ENCODE measurements at regions not wholly inside any gene's neighbourhood (a gene's known extent, or its start where the extent isn't known, plus 50 kb on each side); places are given as distances from the start of the nearest gene placed in this dataset.

GRCh38 chr13:80547885-80548825 lies 207.2 kb upstream of the SPRY2 start:
- no peak overlapping the region for H3K27ac ChIP-seq (ENCODE audit: extremely low read depth, low read depth, low read length)
- H3K9me3 ChIP-seq (ENCODE audit: control insufficient read depth, insufficient read depth, low read depth, low read length), result no peaks in the 10 kb centered on the region
- no peaks in the 10 kb centered on the region for H3K36me3 ChIP-seq (ENCODE audit: control insufficient read depth in 2 of 2, insufficient read depth in 1 of 2, low read length in 2 of 2)
- no peaks in the 10 kb centered on the region for H3K4me1 ChIP-seq (ENCODE audit: control insufficient read depth, insufficient read depth, low read length)
- ChIA-PET POLR2A (no interaction called here), CTCF (interaction anchor here (0.7 kb wide), 1 partner anchor 837 kb away, joined by 3 read pairs; no protein-coding TSS in a partner anchor)
- no peak for TF ChIP-seq ZNF140 (tag by site-specific recombination; IDR thresholded peaks at IDR 0.05)
- no peak for TF ChIP-seq ZBTB21 (tag by site-specific recombination; IDR thresholded peaks at IDR 0.05)
- TF ChIP-seq ZNF473 (tag by site-specific recombination; IDR thresholded peaks at IDR 0.05), result no peak
- no peak for TF ChIP-seq BCL11B (tag by site-specific recombination; IDR thresholded peaks at IDR 0.05; ENCODE audit: low read depth)
- no peak for TF ChIP-seq ZNF558 (tag by site-specific recombination; IDR thresholded peaks at IDR 0.05)
- no peak for TF ChIP-seq ZNF544 (tag by site-specific recombination; IDR thresholded peaks at IDR 0.05)
- TF ChIP-seq ZNF549 (tag by site-specific recombination; IDR thresholded peaks at IDR 0.05), result no peak
- no peak for TF ChIP-seq ZNF610 (tag by site-specific recombination; IDR thresholded peaks at IDR 0.05; ENCODE audit: borderline replicate concordance)
- TF ChIP-seq ZNF169 (tag by site-specific recombination; IDR thresholded peaks at IDR 0.05), result no peak
- no peak for TF ChIP-seq ZNF18 (tag by site-specific recombination; IDR thresholded peaks at IDR 0.05)
- TF ChIP-seq ZNF600 (tag by site-specific recombination; IDR thresholded peaks at IDR 0.05), result no peak
- no peak for TF ChIP-seq FEZF1 (tag by site-specific recombination; IDR thresholded peaks at IDR 0.05)
- TF ChIP-seq ZNF785 (tag by site-specific recombination; IDR thresholded peaks at IDR 0.05), result no peak
- TF ChIP-seq ZNF548 (tag by site-specific recombination; IDR thresholded peaks at IDR 0.05), result no peak
- no peak for TF ChIP-seq ZNF311 (tag by site-specific recombination; IDR thresholded peaks at IDR 0.05; ENCODE audit: borderline replicate concordance)
- no peak for TF ChIP-seq HOXA7 (CRISPR knock-in tag; IDR thresholded peaks at IDR 0.05; ENCODE audit: borderline replicate concordance)
- H3K4me3 ChIP-seq (ENCODE audit: low read depth, low read length), result no peak overlapping the region

- H3K9me3 ChIP-seq (ENCODE audit: control insufficient read depth, insufficient read depth, low read depth, low read length), result no peaks in the 10 kb centered on the region
- ChIA-PET CTCF (interaction anchor here (0.7 kb wide), 1 partner anchor 836 kb away, joined by 3 read pairs; no protein-coding TSS in a partner anchor), POLR2A (no interaction called here)
- no peak overlapping the region for H3K27ac ChIP-seq (ENCODE audit: extremely low read depth, low read depth, low read length)
- no peaks in the 10 kb centered on the region for H3K36me3 ChIP-seq (ENCODE audit: control insufficient read depth in 2 of 2, insufficient read depth in 1 of 2, low read length in 2 of 2)
- TF ChIP-seq ZBTB6 (tag by site-specific recombination; IDR thresholded peaks at IDR 0.05), result no peak
- no peak for TF ChIP-seq TCF7L2 (IDR thresholded peaks at IDR 0.05; ENCODE audit: borderline replicate concordance, low read depth, low read length)
- no peak for TF ChIP-seq ZNF768 (tag by site-specific recombination; IDR thresholded peaks at IDR 0.05)
- no peak for TF ChIP-seq ZBTB8A (tag by site-specific recombination; IDR thresholded peaks at IDR 0.05)
- no peak for TF ChIP-seq SP3 (tag by site-specific recombination; IDR thresholded peaks at IDR 0.05)
- TF ChIP-seq ZNF521 (tag by site-specific recombination; IDR thresholded peaks at IDR 0.05), result no peak
- no peak for TF ChIP-seq ZNF555 (tag by site-specific recombination; conservative IDR thresholded peaks at IDR 0.05)
- TF ChIP-seq PBX3 (CRISPR knock-in tag; IDR thresholded peaks at IDR 0.05), result no peak
- no peak for TF ChIP-seq ZNF518A (tag by site-specific recombination; conservative IDR thresholded peaks at IDR 0.05; ENCODE audit: low read depth)
- TF ChIP-seq OSR2 (tag by site-specific recombination; IDR thresholded peaks at IDR 0.05), result no peak
- no peak overlapping the region for H3K4me3 ChIP-seq (ENCODE audit: low read depth, low read length)
- H3K4me1 ChIP-seq (ENCODE audit: control insufficient read depth, insufficient read depth, low read length), result no peaks in the 10 kb centered on the region
Measured at GRCh38 chr13:80547341-80547740, 206.4 kb upstream of the SPRY2 start.
